OCI-LY1 (cell line): ENCODE measurements at regions not wholly inside any gene's neighbourhood (a gene's known extent, or its start where the extent isn't known, plus 50 kb on each side); places are given as distances from the start of the nearest gene placed in this dataset.

Source experiments
- H2AFZ ChIP-seq: fragments of 200-600 bp; sonication (generic), shearing (Covaris generic); 2 replicates; pipeline ENCODE4 v1.6.0; 2014; ENCODE audit warnings: antibody characterized with exemption, mild to moderate bottlenecking, low read length
- H3F3A ChIP-seq: fragments of 200-600 bp; sonication (generic), shearing (Covaris generic); 2 replicates; pipeline ENCODE4 v1.6.0; 2014; ENCODE audit warnings: mild to moderate bottlenecking, antibody characterized with exemption, low read length, moderate library complexity; ENCODE audit not compliant: insufficient read depth
- H3K27ac ChIP-seq: fragments of 200-600 bp; sonication (generic); 2 replicates; pipeline ENCODE4 v1.5.1; 2014; ENCODE audit warnings: low read length, mixed run types, mild to moderate bottlenecking, low read depth; ENCODE audit not compliant: poor library complexity, severe bottlenecking
- H3K27me3 ChIP-seq: fragments of 200-600 bp; sonication (generic); 2 replicates; pipeline ENCODE4 v1.6.0; 2014; ENCODE audit warnings: antibody characterized with exemption, mild to moderate bottlenecking, low read length, moderate library complexity; ENCODE audit not compliant: insufficient read depth
- H3K36me3 ChIP-seq: fragments of 200-600 bp; sonication (generic); 2 replicates; pipeline ENCODE4 v1.6.1; 2014; ENCODE audit warnings: mild to moderate bottlenecking, antibody characterized with exemption, low read length, moderate library complexity, mixed read lengths; ENCODE audit not compliant: insufficient read depth
- H3K4me1 ChIP-seq: fragments of 200-600 bp; sonication (generic); 2 replicates; pipeline ENCODE4 v1.5.1; 2014; ENCODE audit warnings: mild to moderate bottlenecking, low read length, moderate library complexity; ENCODE audit not compliant: insufficient read depth, severe bottlenecking
- H3K4me2 ChIP-seq: fragments of 200-600 bp; sonication (generic), shearing (Covaris generic); 2 replicates; pipeline ENCODE4 v1.6.1; 2014; ENCODE audit warnings: low read length
- H3K4me3 ChIP-seq: fragments of 200-600 bp; sonication (generic); 2 replicates; pipeline ENCODE4 v1.5.1; 2014; ENCODE audit warnings: low read length, low read depth, mild to moderate bottlenecking, mixed read lengths; ENCODE audit not compliant: poor library complexity, severe bottlenecking
- H3K79me2 ChIP-seq: fragments of 200-600 bp; shearing (Covaris generic); 2 replicates; pipeline ENCODE4 v1.6.1; 2016; ENCODE audit warnings: mixed run types, low read length, mixed read lengths; ENCODE audit not compliant: insufficient read depth
- H3K9ac ChIP-seq: fragments of 200-600 bp; sonication (generic), shearing (Covaris generic); 2 replicates; pipeline ENCODE4 v1.6.1; 2014; ENCODE audit warnings: mild to moderate bottlenecking, low read length, mixed read lengths
- H3K9me2 ChIP-seq: fragments of 200-600 bp; sonication (generic), shearing (Covaris generic); 2 replicates; pipeline ENCODE4 v1.6.1; 2014; ENCODE audit warnings: low read depth, mild to moderate bottlenecking, low read length, mixed read lengths
- H3K9me3 ChIP-seq: fragments of 200-600 bp; shearing (Covaris generic); 2 replicates; pipeline ENCODE4 v1.6.1; 2014; ENCODE audit warnings: low read length, mixed read lengths
- H4K20me1 ChIP-seq: fragments of 200-600 bp; sonication (generic), shearing (Covaris generic); 2 replicates; pipeline ENCODE4 v1.6.0; 2016; ENCODE audit warnings: mild to moderate bottlenecking, low read length; ENCODE audit not compliant: insufficient read depth
- CTCF ChIP-seq: fragments of 200-600 bp; sonication (generic), shearing (Covaris generic); IDR thresholded peaks from 2 replicates; pipeline ENCODE4 v1.5.1; 2017; ENCODE audit warnings: mild to moderate bottlenecking, antibody characterized with exemption, low read length, moderate library complexity, mixed read lengths
- EZH2 ChIP-seq: fragments of 200-600 bp; sonication (generic), shearing (Covaris generic); IDR thresholded peaks from 2 replicates; pipeline ENCODE4 v1.8.0; 2017; ENCODE audit warnings: borderline replicate concordance, mixed run types, mild to moderate bottlenecking, antibody characterized with exemption, low read length, moderate library complexity, mixed read lengths

GRCh38 chr12:77615332-77615731, 215.4 kb upstream of the NAV3 start:
- Histone ChIP-seq H3K4me3 (no peak overlapping the region), H3F3A (no peaks in the 10 kb centered on the region), H3K27ac (no peak overlapping the region), H3K79me2 (no peaks in the 10 kb centered on the region), H2AFZ (no peak overlapping the region), H3K4me2 (no peak overlapping the region), H4K20me1 (no peaks in the 10 kb centered on the region), H3K27me3 (no peaks in the 10 kb centered on the region), H3K9me2 (no peaks in the 10 kb centered on the region), H3K4me1 (no peaks in the 10 kb centered on the region), H3K9ac (no peak overlapping the region), H3K36me3 (no peaks in the 10 kb centered on the region), H3K9me3 (no peaks in the 10 kb centered on the region)
- peak; percentile 36; the same call in 1 of the 2 replicates for TF ChIP-seq CTCF
- no peak for TF ChIP-seq EZH2

DNA sequence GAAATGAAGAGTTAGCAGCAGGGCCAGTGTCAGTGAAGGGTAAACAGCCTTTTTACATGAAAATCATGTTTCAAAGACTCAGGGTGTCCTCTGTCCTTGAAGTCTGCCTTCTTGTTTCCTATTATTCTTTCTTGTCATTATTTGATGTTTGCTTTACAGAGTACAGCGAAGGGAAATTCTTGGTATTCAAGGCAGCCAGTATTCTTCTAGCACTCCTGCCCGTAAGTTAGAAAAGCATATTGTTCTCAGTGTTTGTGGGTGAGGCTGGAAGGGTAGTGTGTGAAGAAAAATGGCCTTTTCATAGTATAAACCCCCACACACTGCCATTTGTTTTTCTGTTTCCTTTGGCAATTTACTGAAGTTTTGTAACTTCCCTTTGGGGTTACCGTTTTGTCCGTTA, 217.3 kb upstream of the NAV3 start:
- Histone ChIP-seq H3K9ac (no peak overlapping the region), H2AFZ (no peak overlapping the region), H4K20me1 (no peaks in the 10 kb centered on the region), H3K27ac (no peak overlapping the region), H3K79me2 (no peaks in the 10 kb centered on the region), H3K27me3 (no peaks in the 10 kb centered on the region), H3K4me2 (no peak overlapping the region), H3K4me1 (no peaks in the 10 kb centered on the region), H3K36me3 (no peaks in the 10 kb centered on the region), H3K4me3 (no peak overlapping the region), H3F3A (no peaks in the 10 kb centered on the region), H3K9me3 (no peaks in the 10 kb centered on the region), H3K9me2 (no peaks in the 10 kb centered on the region)
- TF ChIP-seq EZH2 (no peak), CTCF (no peak)

DNA sequence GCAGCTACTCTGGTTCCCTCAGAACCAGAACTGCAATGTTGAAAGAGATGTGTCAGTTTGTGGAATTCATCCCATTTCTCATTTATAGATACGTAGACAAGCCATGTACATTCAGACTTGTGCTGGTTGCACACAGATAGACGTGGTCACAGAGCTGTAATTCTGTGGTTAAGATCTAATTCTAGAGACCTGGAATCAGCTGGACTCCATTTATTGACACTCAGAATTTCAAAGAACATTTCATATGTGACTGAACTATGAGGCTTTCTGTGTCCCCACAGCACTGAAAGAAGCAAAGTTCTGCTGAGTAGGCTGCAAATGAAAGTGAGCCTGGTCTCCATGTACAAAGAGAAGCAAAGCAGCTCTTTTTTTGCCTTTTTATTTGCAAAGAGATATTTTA, 220.2 kb upstream of the NAV3 start:
- H4K20me1 ChIP-seq, result no peaks in the 10 kb centered on the region
- no peaks in the 10 kb centered on the region for H3K9me3 ChIP-seq
- no peaks in the 10 kb centered on the region for H3K4me1 ChIP-seq
- no peak overlapping the region for H3K4me2 ChIP-seq
- TF ChIP-seq CTCF (no peak), EZH2 (no peak)
- no peak overlapping the region for H3K4me3 ChIP-seq
- no peak overlapping the region for H3K27ac ChIP-seq
- no peaks in the 10 kb centered on the region for H3F3A ChIP-seq
- H2AFZ ChIP-seq, result no peak overlapping the region
- H3K79me2 ChIP-seq, result no peaks in the 10 kb centered on the region
- no peaks in the 10 kb centered on the region for H3K9me2 ChIP-seq
- H3K36me3 ChIP-seq, result no peaks in the 10 kb centered on the region
- H3K9ac ChIP-seq, result no peak overlapping the region
- no peaks in the 10 kb centered on the region for H3K27me3 ChIP-seq
